Pancreas (tissue), 10 donors: ENCODE measurements at regions not wholly inside any gene's neighbourhood (a gene's known extent, or its start where the extent isn't known, plus 50 kb on each side); places are given as distances from the start of the nearest gene placed in this dataset.
A peak's percentile ranks its signal among the peaks of the same experiment; 100 is the strongest.

Experiments used
- ATAC-seq, 4 donors: fragments of 200-7000 bp; cut with Tn5 transposase; one replicate each; pipeline versions ENCODE4 v1.8.0 to v1.9.1; 2020; ENCODE audit warnings: mild to moderate bottlenecking in 4 of 4, moderate library complexity in 4 of 4
- DNase-seq, 6 donors: peaks; one replicate each; pipeline ENCODE4 v3.0.0-alpha.2; 2020
- FAIRE-seq: peaks from 2 replicates; lab custom pipeline; 2012; peaks lifted over from hg19 to GRCh38; lab: Jason Lieb, UNC
- H3K27ac ChIP-seq, 4 donors: fragments of 200-600 bp; sonication (generic); 1 replicate in 3 of 4; 2 replicates in 1 of 4; pipeline versions ENCODE4 v1.5.0 to v1.8.0; 2020
- H3K27me3 ChIP-seq, 4 donors: fragments of 200-600 bp; one replicate each; pipeline ENCODE4 v1.8.0; 2021
- H3K36me3 ChIP-seq, 3 donors: fragments of 200-600 bp; sonication (generic) in 1 of 3; one replicate each; pipeline versions ENCODE4 v1.5.0 to v1.8.0; 2020 to 2021
- H3K4me1 ChIP-seq, 3 donors: fragments of 200-600 bp; one replicate each; pipeline ENCODE4 v1.8.0; 2021
- H3K4me3 ChIP-seq, 4 donors: fragments of 200-600 bp; sonication (generic) in 2 of 4; one replicate each; pipeline versions ENCODE4 v1.5.0 to v1.8.0; 2020 to 2021
- H3K9me3 ChIP-seq, 4 donors: fragments of 200-600 bp; one replicate each; pipeline ENCODE4 v1.8.0; 2021
- CTCF ChIP-seq, 4 donors: fragments of 200-600 bp; sonication (generic) in 3 of 4; IDR thresholded peaks; one replicate each; pipeline versions ENCODE4 v1.5.0 to v1.8.0; 2021; ENCODE audit warnings: antibody characterized with exemption in 4 of 4
- WGBS, 2 donors: extraction: QIAGEN DNeasy Blood & Tissue Kit; methylation state at CpG; one replicate each; pipeline ENCODE4 v1.1.7; 2013; 5-methylcytosine and 5-hydroxymethylcytosine counted together
- intact Hi-C, 3 donors: fragments of 100-400 bp; cut with DNase I; formaldehyde crosslinking; loops; one replicate each; pipeline versions ENCODE4 v1.11.1 to v1.14.2; 2022
- donor health status: healthy with polysubstance abuse.
- donor health status: DM: no; HTN: no; CAD: no; lungs with moderate emphysema.
- donor health status: DM: no; HTN: no; CAD: no.
- donor health status: control.
- donor health status: control.
- donor health status: Bipolar disorder and iron deficiency.
- donor health status: DM: yes; HTN: yes; CAD: no.
- donor health status: DM: no; HTN: no; CAD: no.
- donor health status: DM: no; HTN: no; CAD: no.
- donor health status: DM: yes; HTN: yes; CAD: no.

- FAIRE-seq (no peak), ATAC-seq (no peak)
Measured at GRCh38 chr5:109531262-109531661, 121.5 kb upstream of the PJA2 start.

GRCh38 chr5:109529987-109530386, 120.2 kb upstream of the PJA2 start:
- ATAC-seq = no peak

More at GRCh38 chr5:109531262-109531661, 121.5 kb upstream of the PJA2 start:
- no peaks in the 10 kb centered on the region for H3K4me1 ChIP-seq
- H3K36me3 ChIP-seq = no peaks in the 10 kb centered on the region
- intact Hi-C loops = no loop called here
- no peak overlapping the region for H3K4me3 ChIP-seq
- DNase-seq = no peak
- no peak for TF ChIP-seq CTCF (IDR thresholded peaks at IDR 0.05)
- H3K9me3 ChIP-seq = no peaks in the 10 kb centered on the region
- H3K27me3 ChIP-seq = no peaks in the 10 kb centered on the region
- WGBS, 2 donors = 33 to 49% methylated on average over 1 of the region's 1 CpG
- H3K27ac ChIP-seq = no peak overlapping the region

GRCh38 chr5:109529520-109529919, 119.7 kb upstream of the PJA2 start:
- WGBS, 2 donors = 10 to 29% methylated on average over 2 of the region's 2 CpGs
- intact Hi-C loops = no loop called here
- ATAC-seq (peak in 3 of 4 donors; percentile 38 to 70 (median 60)), FAIRE-seq (no peak), DNase-seq (peak in 4 of 6 donors; percentile 22 to 38 (median 28))
- no peaks in the 10 kb centered on the region for H3K27me3 ChIP-seq
- H3K4me1 ChIP-seq = no peaks in the 10 kb centered on the region
- no peak for TF ChIP-seq CTCF (IDR thresholded peaks at IDR 0.05)
- no peak overlapping the region for H3K27ac ChIP-seq
- no peaks in the 10 kb centered on the region for H3K36me3 ChIP-seq
- no peaks in the 10 kb centered on the region for H3K9me3 ChIP-seq
- H3K4me3 ChIP-seq = no peak overlapping the region

More at GRCh38 chr5:109529987-109530386, 120.2 kb upstream of the PJA2 start:
- intact Hi-C loops = no loop called here
- Histone ChIP-seq H3K36me3 (no peaks in the 10 kb centered on the region), H3K4me3 (no peak overlapping the region), H3K9me3 (no peaks in the 10 kb centered on the region), H3K27me3 (no peaks in the 10 kb centered on the region), H3K4me1 (no peaks in the 10 kb centered on the region), H3K27ac (no peak overlapping the region)
- TF ChIP-seq CTCF (IDR thresholded peaks at IDR 0.05) = no peak
- FAIRE-seq = no peak
- WGBS, 2 donors = 76 to 86% methylated on average over 2 of the region's 2 CpGs
- no peak for DNase-seq

GRCh38 chr5:109524555-109524954, 114.8 kb upstream of the PJA2 start:
- Histone ChIP-seq H3K4me3 (no peak overlapping the region), H3K4me1 (no peaks in the 10 kb centered on the region), H3K27ac (no peak overlapping the region), H3K9me3 (no peaks in the 10 kb centered on the region), H3K27me3 (no peaks in the 10 kb centered on the region), H3K36me3 (no peaks in the 10 kb centered on the region)
- TF ChIP-seq CTCF (IDR thresholded peaks at IDR 0.05) = no peak
- intact Hi-C loops = no loop called here
- WGBS, 2 donors = 81 to 89% methylated on average over 2 of the region's 2 CpGs
- no peak for FAIRE-seq
- DNase-seq = no peak
- ATAC-seq = no peak

GRCh38 chr5:109524026-109524425, 114.3 kb upstream of the PJA2 start:
- FAIRE-seq (no peak), DNase-seq (no peak)
- no peaks in the 10 kb centered on the region for H3K4me1 ChIP-seq

More at GRCh38 chr5:109524026-109524425, 114.3 kb upstream of the PJA2 start:
- no peaks in the 10 kb centered on the region for H3K27me3 ChIP-seq
- intact Hi-C loops = no loop called here
- no peak overlapping the region for H3K27ac ChIP-seq
- ATAC-seq = no peak
- TF ChIP-seq CTCF (IDR thresholded peaks at IDR 0.05) = no peak
- H3K36me3 ChIP-seq = no peaks in the 10 kb centered on the region
- H3K4me3 ChIP-seq = no peak overlapping the region
- 80 to 86% methylated on average over 5 of the region's 5 CpGs for WGBS, 2 donors
- no peaks in the 10 kb centered on the region for H3K9me3 ChIP-seq
